Neutrophil (primary cell): ENCODE measurements at regions not wholly inside any gene's neighbourhood (a gene's known extent, or its start where the extent isn't known, plus 50 kb on each side); places are given as distances from the start of the nearest gene placed in this dataset.

Experiments
- H3K27ac ChIP-seq: fragments of 200-600 bp; sonication (generic); 2 replicates; pipeline ENCODE4 v1.5.1; 2016; ENCODE audit warnings: mild to moderate bottlenecking, moderate library complexity
- H3K27me3 ChIP-seq: fragments of 200-600 bp; sonication (generic); 2 replicates; pipeline ENCODE4 v1.6.0; 2016; ENCODE audit warnings: mild to moderate bottlenecking
- H3K36me3 ChIP-seq: fragments of 200-600 bp; sonication (generic); 2 replicates; pipeline ENCODE4 v1.5.1; 2017
- H3K4me1 ChIP-seq, 2 experiments: fragments of 200-600 bp in 1 of 2; sonication (generic) in 1 of 2; 1 replicate in 1 of 2; 2 replicates in 1 of 2; pipeline versions ENCODE4 v1.5.1 to v1.6.1; 2013 to 2016; ENCODE audit warnings: low read depth in 1 of 2, low read length in 1 of 2, mild to moderate bottlenecking in 1 of 2, moderate library complexity in 1 of 2; ENCODE audit not compliant: control insufficient read depth in 1 of 2, insufficient read depth in 1 of 2
- H3K4me3 ChIP-seq, 2 experiments: fragments of 200-600 bp in 1 of 2; sonication (generic) in 1 of 2; 1 replicate in 1 of 2; 2 replicates in 1 of 2; pipeline ENCODE4 v1.5.1; 2013 to 2016; ENCODE audit warnings: low read depth in 1 of 2, low read length in 1 of 2, mild to moderate bottlenecking in 1 of 2, moderate library complexity in 1 of 2
- H3K9me3 ChIP-seq: fragments of 200-600 bp; sonication (generic); 2 replicates; pipeline ENCODE4 v1.5.1; 2016
- TF ChIP-seq, protein P1 (sequence below): fragments of 200-600 bp; sonication (generic); IDR thresholded peaks from 2 replicates; pipeline ENCODE4 v1.5.1; 2016; ENCODE audit warnings: antibody characterized with exemption

DNA sequence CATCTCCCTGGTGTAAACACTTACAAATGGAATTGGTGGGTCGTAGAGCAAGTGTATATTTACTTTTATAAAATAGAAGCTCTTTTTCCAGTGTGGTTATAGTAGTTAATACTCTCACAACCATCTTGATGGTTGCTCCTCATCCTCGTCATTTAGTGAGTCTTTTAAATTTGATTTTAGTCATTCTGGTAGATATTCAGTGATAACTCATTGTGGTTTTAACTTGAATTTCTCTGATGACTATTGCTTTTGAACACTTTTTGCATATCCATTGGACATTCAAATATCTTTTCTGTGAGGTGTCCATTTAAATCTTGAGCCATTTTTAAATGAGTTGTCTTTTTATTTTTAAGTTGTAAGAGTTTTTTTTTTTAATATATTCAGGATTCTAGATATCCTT lies 189.2 kb upstream of the PHACTR1 start:
- Histone ChIP-seq H3K4me1 (no peaks in the 10 kb centered on the region), H3K4me3 (no peak overlapping the region), H3K27me3 (no peaks in the 10 kb centered on the region), H3K36me3 (no peaks in the 10 kb centered on the region), H3K27ac (no peak overlapping the region), H3K9me3 (no peaks in the 10 kb centered on the region)
- TF ChIP-seq, protein P1, sequence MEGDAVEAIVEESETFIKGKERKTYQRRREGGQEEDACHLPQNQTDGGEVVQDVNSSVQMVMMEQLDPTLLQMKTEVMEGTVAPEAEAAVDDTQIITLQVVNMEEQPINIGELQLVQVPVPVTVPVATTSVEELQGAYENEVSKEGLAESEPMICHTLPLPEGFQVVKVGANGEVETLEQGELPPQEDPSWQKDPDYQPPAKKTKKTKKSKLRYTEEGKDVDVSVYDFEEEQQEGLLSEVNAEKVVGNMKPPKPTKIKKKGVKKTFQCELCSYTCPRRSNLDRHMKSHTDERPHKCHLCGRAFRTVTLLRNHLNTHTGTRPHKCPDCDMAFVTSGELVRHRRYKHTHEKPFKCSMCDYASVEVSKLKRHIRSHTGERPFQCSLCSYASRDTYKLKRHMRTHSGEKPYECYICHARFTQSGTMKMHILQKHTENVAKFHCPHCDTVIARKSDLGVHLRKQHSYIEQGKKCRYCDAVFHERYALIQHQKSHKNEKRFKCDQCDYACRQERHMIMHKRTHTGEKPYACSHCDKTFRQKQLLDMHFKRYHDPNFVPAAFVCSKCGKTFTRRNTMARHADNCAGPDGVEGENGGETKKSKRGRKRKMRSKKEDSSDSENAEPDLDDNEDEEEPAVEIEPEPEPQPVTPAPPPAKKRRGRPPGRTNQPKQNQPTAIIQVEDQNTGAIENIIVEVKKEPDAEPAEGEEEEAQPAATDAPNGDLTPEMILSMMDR, result no peak

DNA sequence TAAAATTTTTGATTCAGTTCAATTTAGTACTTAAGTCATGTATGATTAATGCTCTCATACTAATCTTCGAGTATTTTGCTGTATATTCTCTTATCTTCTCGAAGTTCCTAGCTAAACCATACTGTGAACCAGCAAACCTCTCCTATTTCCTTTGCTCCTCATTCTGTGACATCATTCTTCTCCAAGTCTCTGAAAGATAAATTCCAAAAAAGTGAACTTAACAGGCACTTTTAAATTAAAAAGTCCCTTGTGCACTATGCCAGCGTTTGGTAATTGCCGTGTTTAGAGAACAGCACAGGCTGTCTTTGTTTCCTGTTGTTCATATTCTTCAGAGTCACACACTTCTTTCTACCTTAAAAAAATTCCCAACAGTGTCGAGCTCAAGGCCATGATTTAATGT lies 188.4 kb upstream of the PHACTR1 start:
- Histone ChIP-seq H3K27ac (no peak overlapping the region), H3K27me3 (no peaks in the 10 kb centered on the region), H3K9me3 (no peaks in the 10 kb centered on the region), H3K36me3 (no peaks in the 10 kb centered on the region), H3K4me3 (no peak overlapping the region), H3K4me1 (no peaks in the 10 kb centered on the region)
- TF ChIP-seq, protein P1, result no peak

GRCh38 chr6:12528581-12529363 lies 187.8 kb upstream of the PHACTR1 start:
- Histone ChIP-seq H3K27me3 (no peaks in the 10 kb centered on the region), H3K9me3 (no peaks in the 10 kb centered on the region), H3K4me1 (no peaks in the 10 kb centered on the region), H3K4me3 (no peak overlapping the region), H3K27ac (no peak overlapping the region), H3K36me3 (no peaks in the 10 kb centered on the region)
- TF ChIP-seq, protein P1, result no peak

- H3K27ac ChIP-seq, result no peak overlapping the region
- no peaks in the 10 kb centered on the region for H3K27me3 ChIP-seq
- H3K36me3 ChIP-seq, result no peaks in the 10 kb centered on the region
- H3K4me3 ChIP-seq, result no peak overlapping the region
- H3K9me3 ChIP-seq, result no peaks in the 10 kb centered on the region
- H3K4me1 ChIP-seq, result no peaks in the 10 kb centered on the region
- TF ChIP-seq, protein P1, result no peak
Measured at GRCh38 chr6:12529364-12530019, 187.1 kb upstream of the PHACTR1 start.

GRCh38 chr6:12530345-12530744 lies 186.2 kb upstream of the PHACTR1 start:
- Histone ChIP-seq H3K27me3 (no peaks in the 10 kb centered on the region), H3K9me3 (no peaks in the 10 kb centered on the region), H3K4me3 (no peak overlapping the region), H3K4me1 (no peaks in the 10 kb centered on the region), H3K36me3 (no peaks in the 10 kb centered on the region), H3K27ac (no peak overlapping the region)
- TF ChIP-seq, protein P1, result no peak
